HG03354 (cell line): ENCODE measurements at regions not wholly inside any gene's neighbourhood (a gene's known extent, or its start where the extent isn't known, plus 50 kb on each side); places are given as distances from the start of the nearest gene placed in this dataset.

Experiments used
- ATAC-seq: cut with Tn5 transposase; IDR thresholded peaks from one replicate; pipeline ENCODE4 v1.9.1; 2021; ENCODE audit warnings: mild to moderate bottlenecking; ENCODE audit not compliant: unreplicated experiment, poor library complexity, severe bottlenecking

DNA sequence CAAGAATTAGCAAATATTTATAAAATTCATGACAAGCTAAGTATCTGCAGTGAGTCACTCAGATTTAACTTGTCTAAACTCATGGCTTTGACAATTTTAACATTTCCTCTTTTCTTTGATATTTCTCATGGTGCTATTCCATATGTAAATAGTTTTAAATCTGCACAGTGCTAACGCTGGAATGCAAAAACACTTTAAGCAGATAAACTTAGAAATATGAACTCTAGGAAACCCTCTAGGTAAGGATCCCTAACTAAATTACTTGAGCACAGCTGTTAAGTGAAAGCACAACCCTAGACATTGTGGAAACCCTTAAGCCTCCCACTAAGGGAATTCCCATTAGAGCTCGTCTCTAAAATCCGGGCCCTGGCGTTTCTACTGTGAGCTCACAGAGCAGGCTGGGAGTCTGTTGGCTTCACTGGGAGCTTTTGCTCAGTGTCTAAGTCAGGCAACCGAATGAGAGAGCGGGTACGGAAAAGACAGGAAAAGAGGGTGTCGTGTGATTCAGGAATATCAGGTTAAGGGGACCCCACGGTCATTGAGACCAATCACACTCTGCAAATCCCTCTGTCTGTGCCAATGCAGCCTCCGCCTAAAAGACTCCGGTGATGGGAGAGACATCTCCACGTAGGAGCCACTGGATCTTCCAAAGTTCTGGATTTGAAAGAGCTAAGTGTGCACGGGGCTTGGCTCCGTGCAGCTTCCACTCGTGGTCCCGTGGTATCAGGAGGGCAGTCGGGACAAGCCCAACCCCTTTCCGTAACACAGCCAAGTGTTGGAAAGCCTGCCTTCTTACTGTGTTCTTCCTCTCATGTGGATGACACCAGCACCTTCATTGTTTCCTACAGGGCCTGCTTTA is 112.3 kb upstream of the RPS6KA2 start:
- no peak for ATAC-seq

DNA sequence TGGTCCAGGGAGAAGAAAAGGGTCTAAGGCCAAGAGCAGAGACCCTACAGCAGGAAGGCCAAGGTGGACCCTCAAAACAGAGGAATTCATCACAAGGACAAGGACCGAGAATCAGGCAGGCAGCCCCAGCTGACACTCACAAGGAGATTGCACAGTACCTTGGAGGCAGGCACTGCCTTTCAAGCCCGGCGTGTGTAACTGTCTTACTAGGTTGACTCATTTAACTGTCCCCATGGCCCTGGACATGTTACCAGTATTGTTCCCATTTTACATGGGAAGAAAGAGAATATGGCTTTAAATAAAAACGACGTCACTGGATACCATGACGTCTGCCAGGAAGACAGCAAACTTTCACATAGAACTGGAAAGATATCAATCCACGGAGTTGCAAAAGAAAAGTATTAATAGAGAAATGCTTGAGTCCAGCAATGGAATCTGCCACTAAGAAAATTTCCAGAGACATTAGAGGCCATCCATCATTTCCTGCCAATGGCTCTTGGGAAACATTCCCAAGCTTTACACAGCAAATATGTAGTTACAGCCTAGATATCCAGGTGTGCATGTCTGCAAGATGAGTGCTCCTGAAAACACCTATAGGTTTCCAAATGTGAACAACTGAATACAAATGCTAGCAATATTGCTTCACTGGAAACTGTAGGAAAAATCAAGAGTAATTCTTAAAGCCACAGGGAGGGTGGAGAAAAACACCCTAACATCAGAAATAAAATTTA is 111.5 kb upstream of the RPS6KA2 start:
- no peak for ATAC-seq

DNA sequence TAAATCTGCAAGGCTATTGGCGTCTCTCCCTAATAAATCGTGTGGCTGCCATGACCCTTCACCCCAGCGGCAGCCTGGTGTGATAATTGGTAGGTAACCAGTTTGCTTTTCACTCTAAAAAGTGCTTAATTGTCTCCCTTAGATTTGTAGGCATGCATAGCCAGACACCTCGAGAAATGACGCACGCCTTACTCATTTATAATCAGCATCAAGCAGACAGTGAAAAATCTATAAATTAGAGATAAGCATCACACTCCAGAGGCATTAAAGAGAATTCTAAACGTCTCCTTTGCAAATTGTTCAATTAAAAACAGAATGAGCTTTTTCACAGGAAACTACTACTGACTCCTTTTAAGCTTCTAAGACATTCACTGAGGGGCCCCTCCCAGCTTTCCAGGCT is 110.2 kb upstream of the RPS6KA2 start:
- no peak for ATAC-seq

- no peak for ATAC-seq
These were observed 109.6 kb upstream of the RPS6KA2 start for GRCh38 chr6:166736634-166737033.

- no peak for ATAC-seq
These were observed 106.8 kb upstream of the RPS6KA2 start for GRCh38 chr6:166733900-166734299.

GRCh38 chr6:166729658-166730057 is 102.6 kb upstream of the RPS6KA2 start:
- no peak for ATAC-seq

GRCh38 chr6:166728884-166729530 is 102.0 kb upstream of the RPS6KA2 start:
- ATAC-seq = no peak

- ATAC-seq = no peak
These were observed 99.2 kb upstream of the RPS6KA2 start for GRCh38 chr6:166726201-166726600.

DNA sequence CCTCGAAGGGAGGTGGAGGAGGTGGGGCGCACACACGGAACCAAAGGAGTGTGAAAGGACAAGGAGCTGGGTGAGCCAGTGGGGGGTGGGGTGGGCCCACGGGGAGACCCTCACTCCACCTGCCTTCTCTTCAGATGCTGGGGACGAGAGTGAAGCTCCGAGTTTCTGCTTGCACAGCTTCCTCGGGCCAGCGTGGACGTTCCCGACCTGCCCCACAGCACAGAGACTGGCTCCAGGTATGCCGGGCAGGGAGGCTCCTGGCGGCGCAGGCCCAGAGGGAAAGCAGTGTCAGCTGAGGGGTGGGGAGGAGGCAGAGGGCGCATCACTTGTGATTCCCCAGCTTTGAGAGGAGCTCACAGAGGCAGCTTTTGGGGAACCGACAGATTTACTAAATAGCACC is 98.5 kb upstream of the RPS6KA2 start:
- ATAC-seq = no peak

DNA sequence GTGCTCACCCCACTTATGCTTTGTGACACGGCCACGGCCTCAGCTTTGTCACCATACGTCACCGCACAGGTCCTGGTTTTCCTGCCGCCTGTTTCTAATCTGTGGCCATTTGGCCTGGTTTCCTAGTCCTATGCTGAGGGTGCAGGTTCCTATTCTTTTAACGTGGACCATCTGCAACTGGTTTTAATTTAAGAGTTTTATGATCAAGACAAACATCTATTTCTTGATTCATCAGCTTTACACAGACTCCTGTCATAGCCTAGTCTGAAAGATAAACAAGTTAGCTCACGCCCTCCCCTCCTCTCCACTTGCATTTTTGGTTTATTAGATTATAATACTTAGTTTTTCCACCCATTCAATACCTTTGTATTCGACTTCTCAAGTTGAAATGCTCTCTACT is 97.5 kb upstream of the RPS6KA2 start:
- no peak for ATAC-seq

- ATAC-seq = no peak
These were observed 95.7 kb upstream of the RPS6KA2 start for GRCh38 chr6:166722785-166723184.

GRCh38 chr6:166721576-166721975 is 94.5 kb upstream of the RPS6KA2 start:
- ATAC-seq = no peak

- ATAC-seq = no peak
These were observed 93.8 kb upstream of the RPS6KA2 start for GRCh38 chr6:166720856-166721255.

GRCh38 chr6:166719019-166719418 is 92.0 kb upstream of the RPS6KA2 start:
- ATAC-seq = no peak

DNA sequence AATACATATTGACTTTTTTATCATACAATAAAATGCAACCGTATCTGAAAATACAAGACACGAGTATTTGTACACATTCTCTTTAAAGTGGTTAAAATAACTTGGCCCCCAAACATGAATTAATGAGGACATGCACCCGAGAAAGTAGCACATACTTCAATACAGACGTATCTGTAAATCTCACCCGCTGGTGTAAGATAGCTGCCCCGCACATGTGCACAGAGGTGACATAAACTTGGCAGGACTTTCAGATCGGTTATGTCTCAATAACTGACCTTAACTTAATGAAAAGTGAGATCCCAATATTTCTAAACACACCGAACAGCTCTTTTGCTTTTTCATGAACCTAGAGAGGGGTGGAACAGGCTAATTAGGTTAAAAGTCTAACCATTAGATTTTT is 91.5 kb upstream of the RPS6KA2 start:
- ATAC-seq = no peak

GRCh38 chr6:166716910-166717617 is 90.0 kb upstream of the RPS6KA2 start:
- no peak for ATAC-seq

GRCh38 chr6:166715992-166716391 is 88.9 kb upstream of the RPS6KA2 start:
- no peak for ATAC-seq

GRCh38 chr6:166715065-166715464 is 88.0 kb upstream of the RPS6KA2 start:
- ATAC-seq = no peak

DNA sequence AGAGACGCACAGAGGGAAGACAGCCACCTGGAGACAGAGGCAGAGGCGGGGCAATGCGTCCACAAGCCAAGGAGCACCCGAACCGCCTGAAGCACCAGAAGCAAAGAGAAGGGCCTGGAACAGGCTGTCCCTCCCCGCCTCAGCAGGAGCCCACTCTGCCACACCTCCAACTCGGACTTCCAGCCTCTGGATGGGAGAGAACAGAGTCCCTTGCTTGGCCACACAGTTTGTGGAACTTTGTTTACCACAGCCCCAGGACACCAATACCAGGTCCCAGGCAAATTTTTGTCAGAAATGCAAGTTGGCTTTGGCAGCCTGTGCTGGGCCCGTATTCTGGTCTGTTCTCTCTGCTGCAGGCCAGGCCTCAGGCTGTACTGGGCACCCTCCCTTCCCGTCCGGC is 87.5 kb upstream of the RPS6KA2 start:
- ATAC-seq = no peak

DNA sequence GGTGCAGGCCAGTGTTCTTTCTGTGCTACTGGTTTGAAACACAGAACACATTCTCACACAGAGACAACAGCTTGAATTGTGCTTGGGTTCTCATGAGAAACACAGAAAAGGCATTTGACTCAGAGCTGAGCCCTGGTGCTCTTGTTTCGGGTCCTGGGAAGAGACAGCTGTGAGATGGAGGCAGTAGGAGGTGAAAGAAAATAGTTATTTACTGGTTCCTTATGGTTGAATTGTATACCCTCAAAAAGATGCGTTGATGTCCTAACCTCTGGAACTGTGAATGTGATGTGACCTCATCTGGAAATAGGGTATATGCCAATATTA is 87.1 kb upstream of the RPS6KA2 start:
- ATAC-seq = no peak
